A549 (cell line): ENCODE measurements at regions not wholly inside any gene's neighbourhood (a gene's known extent, or its start where the extent isn't known, plus 50 kb on each side); places are given as distances from the start of the nearest gene placed in this dataset.

Source experiments
- ATAC-seq, 2 experiments: fragments of 200-7000 bp in 1 of 2; fragments of >200 bp in 1 of 2; cut with Nextera tagmentation in 1 of 2; cut with Tn5 transposase in 1 of 2; 3 replicates each; pipeline versions ENCODE4 v1.8.0 to v1.9.1; 2018 to 2020; ENCODE audit warnings: mild to moderate bottlenecking in 1 of 2, moderate library complexity in 1 of 2
- CTCF ChIA-PET: fragments of 300-600 bp; sonication (Branson Sonifier 250); formaldehyde crosslinking; extraction: SDS; loops from one replicate; lab custom pipeline; 2021; ENCODE audit warnings: antibody characterized with exemption, inconsistent platforms; lab: Yijun Ruan, JAX
- POLR2A ChIA-PET: fragments of 350-600 bp; formaldehyde crosslinking; extraction: SDS; loops from one replicate; lab custom pipeline; 2021; ENCODE audit warnings: antibody characterized with exemption, inconsistent platforms; lab: Yijun Ruan, JAX
- DNase-seq, 2 experiments: peaks; one replicate each; pipeline versions ENCODE4 v3.0.0 to v3.0.0-alpha.2; 2011 to 2016; ENCODE audit warnings: low read depth in 1 of 2, low spot score in 1 of 2
- FAIRE-seq: peaks from 2 replicates; lab custom pipeline; 2011; peaks lifted over from hg19 to GRCh38; lab: Jason Lieb, UNC
- H3K27ac ChIP-seq, 2 experiments: fragments of >200 bp; sonication (Bioruptor Twin); formaldehyde crosslinking; 3 replicates each; pipeline ENCODE4 v1.5.1; 2016 to 2017
- H3K4me1 ChIP-seq: fragments of >200 bp; sonication (Bioruptor Twin); formaldehyde crosslinking; 3 replicates; pipeline ENCODE4 v1.6.1; 2016
- H3K4me2 ChIP-seq: fragments of >200 bp; sonication (Bioruptor Twin); formaldehyde crosslinking; 3 replicates; pipeline ENCODE4 v1.6.1; 2016
- H3K4me3 ChIP-seq: fragments of >200 bp; sonication (Bioruptor Twin); formaldehyde crosslinking; 3 replicates; pipeline ENCODE4 v1.5.1; 2016
- H3K9me3 ChIP-seq: fragments of >200 bp; sonication (Bioruptor Twin); formaldehyde crosslinking; 3 replicates; pipeline ENCODE4 v1.6.1; 2016
- BCL3 ChIP-seq: fragments of >200 bp; sonication (Bioruptor Twin); formaldehyde crosslinking; IDR thresholded peaks from 3 replicates; pipeline ENCODE4 v1.6.1; 2016
- CBX2 ChIP-seq: fragments of 200-600 bp; sonication (generic); IDR thresholded peaks from 2 replicates; pipeline ENCODE4 v1.6.1; 2016; ENCODE audit warnings: low read depth, mild to moderate bottlenecking, borderline replicate concordance
- CEBPB ChIP-seq, 2 experiments: fragments of >200 bp in 1 of 2; sonication (Bioruptor Twin) in 1 of 2; formaldehyde crosslinking in 1 of 2; IDR thresholded peaks; 2 replicates each; pipeline ENCODE4 v1.6.1; 2012 to 2016
- CHD4 ChIP-seq: fragments of 200-600 bp; sonication (generic); IDR thresholded peaks from 2 replicates; pipeline ENCODE4 v1.6.1; 2016; ENCODE audit warnings: antibody characterized with exemption, mild to moderate bottlenecking, borderline replicate concordance
- CTCF ChIP-seq: fragments of >200 bp; sonication (Bioruptor Twin); formaldehyde crosslinking; IDR thresholded peaks from 3 replicates; pipeline ENCODE4 v1.5.1; 2016
- E2F6 ChIP-seq: IDR thresholded peaks from 2 replicates; pipeline ENCODE4 v1.6.1; 2012; ENCODE audit warnings: low read depth, borderline replicate concordance
- EHMT2 ChIP-seq: fragments of 200-600 bp; sonication (generic); IDR thresholded peaks from 2 replicates; pipeline ENCODE4 v1.6.1; 2016; ENCODE audit warnings: antibody characterized with exemption, low read depth, mild to moderate bottlenecking, moderate library complexity
- ESRRA ChIP-seq: fragments of 150-350 bp; IDR thresholded peaks from 2 replicates; pipeline ENCODE4 v1.6.1; 2014; ENCODE audit warnings: mild to moderate bottlenecking, low read length, borderline replicate concordance
- HEYL ChIP-seq: fragments of 250-450 bp; sonication (Bioruptor Pico); IDR thresholded peaks from 2 replicates; pipeline ENCODE4 v1.8.0; 2021; ENCODE audit warnings: mild to moderate bottlenecking, moderate library complexity
- HOXB5 ChIP-seq: fragments of 250-450 bp; sonication (Bioruptor Pico); IDR thresholded peaks from 2 replicates; pipeline ENCODE4 v1.5.0; 2020; ENCODE audit warnings: mild to moderate bottlenecking, moderate library complexity
- KDM5A ChIP-seq: fragments of 200-600 bp; sonication (generic); IDR thresholded peaks from 2 replicates; pipeline ENCODE4 v1.6.1; 2016; ENCODE audit warnings: antibody characterized with exemption, mild to moderate bottlenecking
- NFE2L2 ChIP-seq: fragments of 150-350 bp; conservative IDR thresholded peaks from 2 replicates; pipeline ENCODE4 v1.6.1; 2014; ENCODE audit warnings: low read length
- PHF8 ChIP-seq: fragments of 200-600 bp; sonication (generic); IDR thresholded peaks from 2 replicates; pipeline ENCODE4 v1.6.1; 2016; ENCODE audit warnings: low read depth, mild to moderate bottlenecking, antibody characterized with exemption, moderate library complexity, borderline replicate concordance
- POLR2AphosphoS2 ChIP-seq: conservative IDR thresholded peaks from 2 replicates; pipeline ENCODE4 v1.6.1; 2012; ENCODE audit warnings: low read length, improper control_type of control experiment, inconsistent platforms
- RAD21 ChIP-seq, 2 experiments: fragments of >200 bp in 1 of 2; sonication (Bioruptor Twin) in 1 of 2; formaldehyde crosslinking in 1 of 2; IDR thresholded peaks in 1 of 2; conservative IDR thresholded peaks in 1 of 2; 2 replicates in 1 of 2; 3 replicates in 1 of 2; pipeline ENCODE4 v1.6.1; 2012 to 2018; ENCODE audit warnings: inconsistent platforms in 1 of 2
- RARB ChIP-seq: fragments of 250-450 bp; sonication (Bioruptor Pico); IDR thresholded peaks from 2 replicates; pipeline ENCODE4 v1.8.0; 2021; ENCODE audit warnings: mild to moderate bottlenecking, moderate library complexity
- SREBF2 ChIP-seq: fragments of 450-650 bp; IDR thresholded peaks from 2 replicates; pipeline ENCODE4 v1.6.1; 2014; ENCODE audit warnings: mild to moderate bottlenecking, moderate library complexity
- TFCP2L1 ChIP-seq: fragments of 250-450 bp; sonication (Bioruptor Pico); IDR thresholded peaks from 2 replicates; pipeline ENCODE4 v1.5.0; 2021; ENCODE audit warnings: mild to moderate bottlenecking
- TP53 ChIP-seq: fragments of 250-450 bp; sonication (Bioruptor Pico); IDR thresholded peaks from 2 replicates; pipeline ENCODE4 v1.5.0; 2021; ENCODE audit warnings: mild to moderate bottlenecking, moderate library complexity
- ZFP36 ChIP-seq: fragments of 450-650 bp; IDR thresholded peaks from 2 replicates; pipeline ENCODE4 v1.6.1; 2014; ENCODE audit warnings: borderline replicate concordance; ENCODE audit not compliant: partially characterized antibody
- ZNF302 ChIP-seq: fragments of 250-450 bp; sonication (Bioruptor Pico); IDR thresholded peaks from 2 replicates; pipeline ENCODE4 v1.9.0; 2021; ENCODE audit warnings: inconsistent platforms, mild to moderate bottlenecking, moderate library complexity
- WGBS: methylation state at CpG from one replicate; pipeline ENCODE4 v1.1.6; 2017; ENCODE audit errors: missing lambda C conversion rate; 5-methylcytosine and 5-hydroxymethylcytosine counted together

GRCh38 chr17:73725794-73726515, 81.7 kb upstream of the SDK2 start (continued):
- no peak for TF ChIP-seq HEYL (CRISPR knock-in tag)
- TF ChIP-seq, all 56 proteins: peak for 0

- TF ChIP-seq E2F6 = no peak
- TF ChIP-seq SREBF2 = no peak
- ChIA-PET CTCF (interaction anchor here (1.1 to 1.5 kb wide), 2 partner anchors 114 to 271 kb away, joined by 3 read pairs; no protein-coding TSS in a partner anchor), POLR2A (no interaction called here)
- no peak overlapping the region for H3K4me3 ChIP-seq
- no peak overlapping the region for H3K27ac ChIP-seq
- H3K4me2 ChIP-seq = no peak overlapping the region
- no peaks in the 10 kb centered on the region for H3K4me1 ChIP-seq
- 38% methylated on average over 8 of the region's 8 CpGs for WGBS
- ATAC-seq = no peak
- peaks cover 21% of the 10 kb centered on the region for H3K9me3 ChIP-seq
- no peak for FAIRE-seq
- no peak for DNase-seq
Measured at GRCh38 chr17:73727941-73728340, 83.7 kb upstream of the SDK2 start.

- WGBS = 43% methylated on average over 6 of the region's 6 CpGs
- DNase-seq = no peak
- peaks cover 21% of the 10 kb centered on the region for H3K9me3 ChIP-seq
- no peak for TF ChIP-seq EHMT2
- no peak for TF ChIP-seq ZFP36
- no peak for TF ChIP-seq CBX2
- TF ChIP-seq TP53 (CRISPR knock-in tag) = no peak
- no peak for TF ChIP-seq PHF8
- TF ChIP-seq ESRRA = no peak
- no peak for TF ChIP-seq CHD4
- no peak for TF ChIP-seq RAD21 (conservative IDR thresholded peaks at IDR 0.05 in 1 of 2, IDR thresholded peaks at IDR 0.05 in 1 of 2)
- no peak for TF ChIP-seq RARB
- no peak for TF ChIP-seq NFE2L2
- no peak for TF ChIP-seq CTCF
- TF ChIP-seq HOXB5 (CRISPR knock-in tag) = no peak
- TF ChIP-seq BCL3 = no peak
- no peak for TF ChIP-seq KDM5A
- TF ChIP-seq CEBPB (IDR thresholded peaks at IDR 0.05) = no peak
- no peak for TF ChIP-seq POLR2AphosphoS2
- TF ChIP-seq ZNF302 (CRISPR knock-in tag) = no peak
- TF ChIP-seq TFCP2L1 (CRISPR knock-in tag) = no peak
- TF ChIP-seq, all 56 proteins: peak for 0
- H3K4me2 ChIP-seq = no peak overlapping the region
- no peak overlapping the region for H3K27ac ChIP-seq
- POLR2A ChIA-PET = no interaction called here
- CTCF ChIA-PET = interaction anchor here (0.9 to 1.4 kb wide), 4 partner anchors 9 to 47 kb away, joined by 3 to 4 read pairs (median 4); no protein-coding TSS in a partner anchor
- FAIRE-seq (no peak), ATAC-seq (no peak)
- no peak overlapping the region for H3K4me3 ChIP-seq
- H3K4me1 ChIP-seq = no peaks in the 10 kb centered on the region
Measured at GRCh38 chr17:73729101-73729500, 84.9 kb upstream of the SDK2 start.
